ENCODE measurements at regions not wholly inside any gene's neighbourhood (a gene's known extent, or its start where the extent isn't known, plus 50 kb on each side); places are given as distances from the start of the nearest gene placed in this dataset.

- TF ChIP-seq CTCF (IDR thresholded peaks at IDR 0.05; ENCODE audit: low read length) = no peak
- TF ChIP-seq EZH2 (optimal IDR thresholded peaks at IDR 0.05; ENCODE audit: low read depth, low read length) = no peak
Measured at GRCh38 chr5:88515881-88516819, 247.5 kb upstream of the TMEM161B start.

All from MM.1S (cell line).